ENCODE measurements at regions not wholly inside any gene's neighbourhood (a gene's known extent, or its start where the extent isn't known, plus 50 kb on each side); places are given as distances from the start of the nearest gene placed in this dataset.

DNA sequence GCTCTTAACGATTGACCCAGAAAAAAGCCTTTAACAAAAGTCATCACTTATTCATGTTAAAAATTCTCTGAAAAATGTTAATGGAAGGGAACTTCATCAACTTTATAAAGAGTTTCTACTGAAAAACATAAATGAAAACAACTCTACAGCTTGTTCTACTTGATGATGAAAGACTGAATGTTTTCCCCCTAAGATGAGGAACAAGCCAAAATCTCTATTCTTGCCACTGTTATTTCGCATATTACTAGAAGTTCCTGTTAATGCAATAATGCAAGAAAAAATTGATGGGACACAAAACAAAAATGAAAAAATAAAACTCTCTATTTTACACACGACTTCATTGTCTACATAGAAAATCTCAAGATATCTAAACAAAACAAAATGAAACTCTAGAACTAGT is 249.8 kb upstream of the AKR1E2 start:
- Histone ChIP-seq H3K4me3 (replicated peaks; ENCODE audit: insufficient read depth, low read length) (no peak overlapping the region), H3K27ac (replicated peaks) (no peak overlapping the region), H3K27me3 (ENCODE audit: insufficient read depth, poor library complexity, severe bottlenecking) (no peaks in the 10 kb centered on the region)
- no peak for DNase-seq (ENCODE audit: low read depth in 1 of 2, low spot score in 1 of 2)
- TF ChIP-seq GABPA (IDR thresholded peaks at IDR 0.05; ENCODE audit: low read depth) = no peak
- TF ChIP-seq POLR2AphosphoS5 (IDR thresholded peaks at IDR 0.05; ENCODE audit: low read depth) = no peak
- TF ChIP-seq, protein P1, sequence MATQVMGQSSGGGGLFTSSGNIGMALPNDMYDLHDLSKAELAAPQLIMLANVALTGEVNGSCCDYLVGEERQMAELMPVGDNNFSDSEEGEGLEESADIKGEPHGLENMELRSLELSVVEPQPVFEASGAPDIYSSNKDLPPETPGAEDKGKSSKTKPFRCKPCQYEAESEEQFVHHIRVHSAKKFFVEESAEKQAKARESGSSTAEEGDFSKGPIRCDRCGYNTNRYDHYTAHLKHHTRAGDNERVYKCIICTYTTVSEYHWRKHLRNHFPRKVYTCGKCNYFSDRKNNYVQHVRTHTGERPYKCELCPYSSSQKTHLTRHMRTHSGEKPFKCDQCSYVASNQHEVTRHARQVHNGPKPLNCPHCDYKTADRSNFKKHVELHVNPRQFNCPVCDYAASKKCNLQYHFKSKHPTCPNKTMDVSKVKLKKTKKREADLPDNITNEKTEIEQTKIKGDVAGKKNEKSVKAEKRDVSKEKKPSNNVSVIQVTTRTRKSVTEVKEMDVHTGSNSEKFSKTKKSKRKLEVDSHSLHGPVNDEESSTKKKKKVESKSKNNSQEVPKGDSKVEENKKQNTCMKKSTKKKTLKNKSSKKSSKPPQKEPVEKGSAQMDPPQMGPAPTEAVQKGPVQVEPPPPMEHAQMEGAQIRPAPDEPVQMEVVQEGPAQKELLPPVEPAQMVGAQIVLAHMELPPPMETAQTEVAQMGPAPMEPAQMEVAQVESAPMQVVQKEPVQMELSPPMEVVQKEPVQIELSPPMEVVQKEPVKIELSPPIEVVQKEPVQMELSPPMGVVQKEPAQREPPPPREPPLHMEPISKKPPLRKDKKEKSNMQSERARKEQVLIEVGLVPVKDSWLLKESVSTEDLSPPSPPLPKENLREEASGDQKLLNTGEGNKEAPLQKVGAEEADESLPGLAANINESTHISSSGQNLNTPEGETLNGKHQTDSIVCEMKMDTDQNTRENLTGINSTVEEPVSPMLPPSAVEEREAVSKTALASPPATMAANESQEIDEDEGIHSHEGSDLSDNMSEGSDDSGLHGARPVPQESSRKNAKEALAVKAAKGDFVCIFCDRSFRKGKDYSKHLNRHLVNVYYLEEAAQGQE (IDR thresholded peaks at IDR 0.05; ENCODE audit: insufficient replicate concordance, low read depth) = no peak
- TF ChIP-seq SPI1 (IDR thresholded peaks at IDR 0.05; ENCODE audit: borderline replicate concordance, low read depth) = no peak
- no peak for TF ChIP-seq CTCF (IDR thresholded peaks at IDR 0.05; ENCODE audit: insufficient read depth, low read length)

- TF ChIP-seq POLR2AphosphoS5 (IDR thresholded peaks at IDR 0.05; ENCODE audit: low read depth) (no peak), SPI1 (IDR thresholded peaks at IDR 0.05; ENCODE audit: borderline replicate concordance, low read depth) (no peak), CTCF (IDR thresholded peaks at IDR 0.05; ENCODE audit: insufficient read depth, low read length) (no peak), GABPA (IDR thresholded peaks at IDR 0.05; ENCODE audit: low read depth) (no peak)
- TF ChIP-seq, protein P1 (IDR thresholded peaks at IDR 0.05; ENCODE audit: insufficient replicate concordance, low read depth) = no peak
- Histone ChIP-seq H3K4me3 (replicated peaks; ENCODE audit: insufficient read depth, low read length) (no peak overlapping the region), H3K27ac (replicated peaks) (no peak overlapping the region), H3K27me3 (ENCODE audit: insufficient read depth, poor library complexity, severe bottlenecking) (no peaks in the 10 kb centered on the region)
- DNase-seq (ENCODE audit: low read depth in 1 of 2, low spot score in 1 of 2) = no peak
Observed at GRCh38 chr10:4569151-4569550, 256.9 kb upstream of the AKR1E2 start.

DNA sequence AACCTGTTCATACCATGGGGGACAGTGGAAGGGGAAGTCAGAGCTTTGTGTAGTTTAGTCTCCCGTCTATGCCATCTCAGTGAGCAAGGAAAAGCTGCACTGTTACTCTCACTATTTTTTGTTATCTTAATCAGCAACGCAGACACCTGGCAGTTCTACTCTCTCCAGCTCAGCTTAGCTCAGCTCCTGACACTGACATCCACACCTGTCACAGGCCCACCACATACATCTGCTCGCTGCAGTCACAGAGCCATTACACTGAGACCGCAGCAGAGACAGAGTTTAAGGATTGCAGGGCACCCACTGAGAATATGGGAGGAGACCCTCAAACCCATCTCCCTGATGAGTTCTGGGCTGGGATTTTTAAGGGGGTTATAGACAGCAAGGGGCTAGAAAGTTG is 257.3 kb upstream of the AKR1E2 start:
- Histone ChIP-seq H3K4me3 (replicated peaks; ENCODE audit: insufficient read depth, low read length) (no peak overlapping the region), H3K27me3 (ENCODE audit: insufficient read depth, poor library complexity, severe bottlenecking) (no peaks in the 10 kb centered on the region), H3K27ac (replicated peaks) (no peak overlapping the region)
- TF ChIP-seq, protein P1 (IDR thresholded peaks at IDR 0.05; ENCODE audit: insufficient replicate concordance, low read depth) = no peak
- TF ChIP-seq GABPA (IDR thresholded peaks at IDR 0.05; ENCODE audit: low read depth) = no peak
- DNase-seq (ENCODE audit: low read depth in 1 of 2, low spot score in 1 of 2) = no peak

DNA sequence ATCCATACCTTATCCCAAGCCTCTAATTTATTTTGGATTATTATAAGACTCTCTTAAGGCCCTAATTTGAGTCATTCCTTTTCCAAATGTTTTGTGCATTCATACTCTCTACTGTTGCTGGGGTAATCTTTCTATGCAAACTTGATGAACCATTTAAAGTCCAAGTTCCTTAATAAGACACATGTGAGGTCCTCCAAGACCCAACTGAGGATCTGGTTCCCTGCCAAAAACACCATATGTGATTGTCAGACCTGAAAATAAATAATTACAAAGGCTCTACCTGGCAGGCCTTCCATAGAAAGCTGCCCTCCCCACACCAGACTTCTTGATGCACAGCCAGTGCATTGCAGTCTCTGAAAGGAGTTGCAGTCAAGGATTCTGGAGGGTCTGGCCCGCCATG is 257.9 kb upstream of the AKR1E2 start:
- TF ChIP-seq CTCF (IDR thresholded peaks at IDR 0.05; ENCODE audit: insufficient read depth, low read length) = no peak
- no peak for TF ChIP-seq SPI1 (IDR thresholded peaks at IDR 0.05; ENCODE audit: borderline replicate concordance, low read depth)
- no peak for TF ChIP-seq POLR2AphosphoS5 (IDR thresholded peaks at IDR 0.05; ENCODE audit: low read depth)
- no peak for TF ChIP-seq GABPA (IDR thresholded peaks at IDR 0.05; ENCODE audit: low read depth)
- TF ChIP-seq, protein P1 (IDR thresholded peaks at IDR 0.05; ENCODE audit: insufficient replicate concordance, low read depth) = no peak
- H3K27ac ChIP-seq (replicated peaks) = no peak overlapping the region
- no peak for DNase-seq (ENCODE audit: low read depth in 1 of 2, low spot score in 1 of 2)
- no peaks in the 10 kb centered on the region for H3K27me3 ChIP-seq (ENCODE audit: insufficient read depth, poor library complexity, severe bottlenecking)
- no peak overlapping the region for H3K4me3 ChIP-seq (replicated peaks; ENCODE audit: insufficient read depth, low read length)
